KBM-7 (cell line): ENCODE measurements at regions not wholly inside any gene's neighbourhood (a gene's known extent, or its start where the extent isn't known, plus 50 kb on each side); places are given as distances from the start of the nearest gene placed in this dataset.

Experiments used
- DNase-seq: peaks from one replicate; pipeline ENCODE4 v3.0.0-alpha.2; 2015
- in situ Hi-C: fragments of 300-500 bp; cut with MboI; formaldehyde crosslinking; loops from 2 replicates; pipeline ENCODE4 v1.14.3; 2020; ENCODE audit warnings: low sequenced_read_pairs, low pct_unique_long_range_greater_than_20kb, mixed read lengths

DNA sequence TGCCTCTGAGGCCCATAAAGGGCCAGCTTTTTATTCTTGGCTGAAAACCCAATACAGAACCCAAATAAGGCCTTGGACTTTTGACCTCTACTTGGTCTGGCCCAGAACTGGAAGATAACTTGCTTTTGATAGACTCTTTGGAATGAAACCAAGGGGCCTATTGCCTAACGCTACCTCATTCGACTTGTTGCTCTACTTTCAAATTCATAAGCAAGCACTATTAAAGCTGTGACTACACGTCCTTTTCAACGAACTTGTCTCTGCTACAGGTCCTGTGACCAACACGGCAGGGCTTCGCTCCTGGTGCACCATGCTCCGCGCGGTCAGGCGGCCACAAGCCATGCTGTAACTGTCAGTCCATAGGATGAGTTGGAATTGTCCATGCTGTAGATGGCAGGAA is 385.4 kb downstream of the MFSD1 start:
- in situ Hi-C loops, result no loop called here
- DNase-seq, result no peak

DNA sequence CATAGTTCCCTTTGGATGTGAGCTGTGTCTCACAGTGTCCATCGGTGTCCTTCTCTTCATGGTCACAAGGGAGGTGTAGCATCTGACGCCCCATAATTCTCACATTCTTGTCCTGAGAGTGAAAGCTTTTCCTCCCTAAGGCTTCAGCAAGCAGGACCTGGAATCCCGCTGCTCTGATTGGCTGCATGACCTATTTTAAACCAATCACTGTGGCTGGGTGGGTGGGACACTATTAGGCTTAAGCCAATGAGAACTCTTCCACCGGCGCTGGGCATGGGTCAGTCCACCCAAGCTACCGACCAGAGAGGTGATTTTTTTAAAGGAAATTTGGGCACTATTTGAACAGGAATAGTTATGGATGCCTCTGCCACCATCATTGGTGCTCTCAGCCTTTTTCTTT is 385.9 kb downstream of the MFSD1 start:
- no peak for DNase-seq
- in situ Hi-C loops, result no loop called here

DNA sequence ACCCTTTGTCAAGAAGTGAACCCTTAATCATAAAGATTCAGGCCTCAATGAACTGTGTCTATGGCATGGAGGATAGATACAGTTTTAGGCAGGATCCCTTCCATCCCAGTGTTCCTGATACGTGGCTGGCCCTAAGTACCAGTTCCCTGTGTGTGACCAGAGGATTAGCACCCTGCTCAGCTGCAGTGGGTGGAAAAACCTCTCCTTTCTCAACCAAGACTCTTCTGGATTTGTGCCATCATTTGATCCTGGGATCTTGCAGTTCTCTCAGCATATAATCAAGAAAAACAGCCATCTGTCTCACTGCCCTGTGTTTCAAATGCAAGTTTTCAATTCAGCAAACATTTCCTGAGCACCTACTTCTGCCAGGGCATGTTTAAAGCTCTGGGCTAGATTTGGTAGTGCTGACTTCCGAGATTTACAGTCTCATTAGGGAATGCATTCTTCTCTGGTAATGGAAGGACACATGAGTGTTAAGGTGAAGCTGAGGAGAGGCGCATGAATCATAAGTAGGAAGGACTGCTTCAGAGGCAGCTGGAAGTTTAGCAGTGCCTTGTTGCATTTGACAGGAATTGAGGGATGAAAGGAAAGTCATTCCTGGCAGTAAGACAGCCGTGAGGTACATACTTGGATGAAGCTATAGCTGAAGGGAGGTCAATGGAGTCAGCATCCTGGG is 388.3 kb downstream of the MFSD1 start:
- in situ Hi-C loops, result no loop called here
- DNase-seq, result no peak

- no peak for DNase-seq
- in situ Hi-C loops, result no loop called here
Observed at GRCh38 chr3:159191447-159191846, 389.6 kb downstream of the MFSD1 start.

DNA sequence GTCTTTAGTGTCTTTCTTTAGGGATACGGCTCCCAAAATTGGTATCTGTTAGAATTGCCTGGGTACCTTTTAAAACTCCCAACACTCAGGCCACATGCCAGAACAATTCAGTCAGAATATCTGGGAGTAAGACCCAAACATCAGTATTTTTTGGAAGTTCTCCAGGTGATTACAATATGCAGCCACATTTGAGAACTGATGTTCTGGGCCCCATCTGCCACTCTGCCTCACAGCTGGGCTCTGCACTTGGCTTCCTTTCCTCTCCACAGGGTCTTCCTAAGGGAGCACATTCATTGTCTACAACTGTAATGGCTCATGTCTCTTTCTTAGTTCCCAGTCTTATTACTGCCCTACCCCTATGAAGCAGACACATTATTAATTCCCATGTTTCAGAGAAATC is 394.5 kb downstream of the MFSD1 start:
- no peak for DNase-seq
- in situ Hi-C loops, result no loop called here

DNA sequence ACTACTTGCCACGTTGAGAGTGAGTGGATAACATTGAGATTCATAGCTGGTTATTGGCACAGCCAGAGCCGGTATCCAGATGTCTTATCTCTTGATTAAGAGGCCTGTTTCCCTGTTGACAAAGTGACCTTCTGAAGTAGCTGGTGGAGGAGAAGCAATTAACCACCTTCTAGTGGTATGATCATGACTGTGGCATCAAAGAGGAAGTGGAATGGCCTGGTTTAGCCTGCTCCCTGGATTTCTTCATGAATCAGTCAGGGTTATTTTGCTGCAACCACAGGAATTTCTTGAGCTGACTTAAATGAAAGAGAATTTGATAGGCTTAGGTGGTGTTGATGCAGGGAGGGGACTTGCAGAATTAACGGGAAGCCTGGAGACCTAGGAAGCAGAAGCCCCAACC is 398.3 kb downstream of the MFSD1 start:
- in situ Hi-C loops, result no loop called here
- DNase-seq, result peak; percentile 7

- no peak for DNase-seq
- in situ Hi-C loops, result no loop called here
Observed at GRCh38 chr3:159208050-159208449, 406.2 kb downstream of the MFSD1 start.

GRCh38 chr3:159209459-159209858 is 407.6 kb downstream of the MFSD1 start:
- DNase-seq, result no peak
- in situ Hi-C loops, result no loop called here

DNA sequence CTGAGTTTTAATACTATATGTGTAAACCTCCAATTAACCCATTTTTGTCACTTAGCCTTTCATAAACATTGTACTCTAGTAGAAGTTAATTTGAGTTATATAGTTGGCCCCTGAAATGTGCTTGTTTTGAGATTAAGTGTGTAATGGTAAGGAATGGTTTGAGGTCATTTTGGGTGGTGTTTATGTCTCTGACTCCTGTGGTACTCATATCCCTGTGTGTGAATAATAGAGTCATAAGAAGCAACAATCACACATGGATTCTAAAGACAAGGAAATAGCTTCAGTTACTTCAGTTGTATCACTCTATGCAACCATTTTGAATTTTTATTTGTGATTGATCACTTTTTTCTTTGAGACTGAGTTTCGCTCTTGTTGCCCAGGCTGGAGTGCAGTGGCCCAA is 408.5 kb downstream of the MFSD1 start:
- in situ Hi-C loops, result no loop called here
- DNase-seq, result no peak

DNA sequence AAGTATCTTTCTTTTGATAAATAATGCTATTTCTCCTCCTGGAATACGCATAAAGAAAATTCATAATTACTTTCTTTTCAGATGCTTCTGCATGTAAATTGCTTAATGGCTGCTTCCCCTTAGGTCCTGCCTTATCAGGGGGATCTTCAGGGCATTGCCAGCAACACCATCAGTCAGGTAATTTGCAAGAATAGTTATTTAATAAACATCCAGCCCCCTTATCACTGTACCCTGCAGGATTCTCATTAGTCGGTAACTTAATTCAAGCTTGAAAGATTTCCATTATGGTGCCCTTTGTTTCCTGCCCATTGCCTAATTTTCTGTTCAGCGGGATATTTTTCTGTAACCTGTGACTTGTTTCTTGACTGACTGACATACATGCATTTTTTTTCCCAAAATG is 414.5 kb downstream of the MFSD1 start:
- in situ Hi-C loops, result no loop called here
- DNase-seq, result no peak

- in situ Hi-C loops, result no loop called here
- DNase-seq, result no peak
Observed at GRCh38 chr3:159219231-159219630, 417.4 kb downstream of the MFSD1 start.

DNA sequence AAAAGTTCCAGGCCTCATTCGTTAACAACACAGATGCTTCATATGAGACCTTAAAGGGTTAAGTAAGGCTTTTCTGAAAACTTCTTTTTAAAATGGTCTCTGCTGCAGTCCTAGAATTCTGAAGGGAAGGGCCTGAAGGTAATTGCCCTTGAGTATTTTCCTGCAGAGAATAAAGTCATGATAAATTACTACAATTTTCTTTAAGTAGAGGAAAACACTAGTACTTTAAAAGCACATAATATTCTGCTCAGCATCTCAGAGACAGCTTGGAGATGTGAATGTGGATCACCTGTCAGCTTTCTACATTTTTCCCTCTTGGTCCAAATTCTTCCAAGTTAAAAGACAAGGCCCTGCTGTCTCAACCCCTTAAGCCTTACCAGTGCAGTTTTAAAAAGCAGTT is 419.5 kb downstream of the MFSD1 start:
- in situ Hi-C loops, result no loop called here
- no peak for DNase-seq

- DNase-seq, result no peak
- in situ Hi-C loops, result no loop called here
Observed at GRCh38 chr3:159229116-159229680, 427.3 kb downstream of the MFSD1 start.

- no peak for DNase-seq
- in situ Hi-C loops, result no loop called here
Observed at GRCh38 chr3:159232966-159233365, 431.1 kb downstream of the MFSD1 start.

- DNase-seq, result no peak
- in situ Hi-C loops, result no loop called here
Observed at GRCh38 chr3:159233734-159234133, 431.9 kb downstream of the MFSD1 start.

DNA sequence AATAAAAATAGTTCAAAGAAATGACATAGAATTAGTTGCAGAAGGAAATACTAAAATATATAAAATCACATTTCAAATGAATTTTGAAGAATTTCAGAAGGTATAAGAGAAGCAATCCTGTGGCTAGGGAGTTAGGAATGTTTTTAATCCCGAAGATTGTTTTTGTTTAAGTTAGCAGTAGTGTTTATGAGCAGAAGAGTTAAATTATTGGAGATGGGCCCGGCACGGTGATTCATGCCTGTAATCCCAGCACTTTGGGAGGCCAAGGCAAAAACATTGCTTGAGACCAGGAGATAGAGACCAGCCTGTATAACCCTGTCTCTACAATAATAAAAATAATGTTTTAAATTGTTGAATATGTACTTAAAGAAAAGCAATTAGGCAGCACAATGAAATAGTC is 432.5 kb downstream of the MFSD1 start:
- no peak for DNase-seq
- in situ Hi-C loops, result no loop called here

DNA sequence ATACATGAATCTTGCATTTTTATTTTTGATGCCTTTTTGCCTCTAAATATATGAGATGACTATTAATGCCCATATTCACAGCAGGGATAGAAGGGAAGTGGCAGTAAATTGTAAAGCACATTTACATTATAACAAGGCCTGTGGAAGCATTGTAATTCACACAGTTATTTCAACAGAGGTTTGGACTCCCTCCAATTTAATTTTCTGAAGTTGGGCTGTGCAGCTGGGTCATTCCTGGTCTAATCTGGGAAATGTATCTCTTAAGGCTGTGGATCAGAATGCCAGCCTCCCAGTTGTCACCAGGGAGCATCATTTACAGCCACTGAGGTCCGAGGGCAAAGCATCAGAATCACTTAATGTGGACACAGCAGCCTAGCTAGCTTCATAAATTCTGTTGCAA is 434.5 kb downstream of the MFSD1 start:
- in situ Hi-C loops, result no loop called here
- no peak for DNase-seq

- DNase-seq, result no peak
- in situ Hi-C loops, result no loop called here
Observed at GRCh38 chr3:159237226-159237625, 435.4 kb downstream of the MFSD1 start.

- no peak for DNase-seq
- in situ Hi-C loops, result no loop called here
Observed at GRCh38 chr3:159238646-159239045, 436.8 kb downstream of the MFSD1 start.

GRCh38 chr3:159239059-159239458 is 437.2 kb downstream of the MFSD1 start:
- no peak for DNase-seq
- in situ Hi-C loops, result no loop called here

GRCh38 chr3:159244933-159245332 is 443.1 kb downstream of the MFSD1 start:
- in situ Hi-C loops, result no loop called here

More at GRCh38 chr3:159244933-159245332, 443.1 kb downstream of the MFSD1 start:
- DNase-seq, result no peak
